RWPE2 (cell line): ENCODE measurements at regions not wholly inside any gene's neighbourhood (a gene's known extent, or its start where the extent isn't known, plus 50 kb on each side); places are given as distances from the start of the nearest gene placed in this dataset.
A peak's percentile ranks its signal among the peaks of the same experiment; 100 is the strongest.
"Not testable (repeated sequence)": the region's sequence is repeated elsewhere in the genome, so short reads cannot be mapped to it uniquely, and the experiment has no call there.

Source experiments
- ATAC-seq: fragments of 200-7000 bp; cut with Tn5 transposase; 3 replicates; pipeline ENCODE4 v1.9.1; 2021; ENCODE audit warnings: low read depth
- DNase-seq: peaks from one replicate; pipeline ENCODE4 v3.0.0-alpha.2; 2020; ENCODE audit warnings: low spot score
- H3K27ac ChIP-seq: fragments of 450-650 bp; 2 replicates; pipeline ENCODE4 v1.5.1; 2017; ENCODE audit warnings: mild to moderate bottlenecking; ENCODE audit not compliant: poor library complexity, severe bottlenecking
- H3K27me3 ChIP-seq: fragments of 250-450 bp; sonication (Bioruptor Pico); 2 replicates; pipeline ENCODE4 v1.5.1; 2021; ENCODE audit warnings: mild to moderate bottlenecking, moderate library complexity; ENCODE audit not compliant: insufficient read depth, poor library complexity, severe bottlenecking
- H3K36me3 ChIP-seq: fragments of 250-450 bp; sonication (Bioruptor Pico); 2 replicates; pipeline ENCODE4 v1.5.1; 2020; ENCODE audit warnings: low read depth, mild to moderate bottlenecking, moderate library complexity
- H3K4me1 ChIP-seq: fragments of 250-450 bp; sonication (Bioruptor Pico); 2 replicates; pipeline ENCODE4 v1.5.1; 2021; ENCODE audit warnings: mild to moderate bottlenecking, moderate library complexity; ENCODE audit not compliant: insufficient read depth, poor library complexity, severe bottlenecking
- H3K4me3 ChIP-seq: fragments of 250-450 bp; sonication (Bioruptor Pico); 2 replicates; pipeline ENCODE4 v1.5.1; 2021; ENCODE audit warnings: mild to moderate bottlenecking, moderate library complexity; ENCODE audit not compliant: severe bottlenecking
- H3K9me3 ChIP-seq: fragments of 250-450 bp; sonication (Bioruptor Pico); 2 replicates; pipeline ENCODE4 v1.5.1; 2021; ENCODE audit warnings: mild to moderate bottlenecking, moderate library complexity; ENCODE audit not compliant: severe bottlenecking
- TF ChIP-seq, protein P1 (sequence below): fragments of 450-650 bp; IDR thresholded peaks from one replicate; pipeline ENCODE4 v1.5.1; 2017; ENCODE audit warnings: mild to moderate bottlenecking, moderate library complexity; ENCODE audit not compliant: poor library complexity, severe bottlenecking

DNA sequence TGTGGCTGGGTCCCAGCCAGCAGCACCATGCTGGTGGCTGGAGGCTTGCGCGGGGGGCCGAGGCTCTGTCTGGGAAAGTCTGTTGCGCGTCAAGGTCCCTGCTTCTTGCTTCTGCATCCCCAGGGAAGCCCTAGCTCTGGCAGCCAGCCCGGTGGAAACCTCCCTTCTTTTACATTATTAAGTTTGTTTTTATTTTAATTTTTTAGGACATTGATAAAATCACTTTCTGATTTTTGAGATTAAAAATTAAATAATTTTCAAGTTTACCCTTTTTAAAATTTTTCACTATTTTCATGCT lies 81.6 kb downstream of the TRIM51G start:
- H3K9me3 ChIP-seq, H3K36me3 ChIP-seq, H3K27ac ChIP-seq, H3K4me1 ChIP-seq, DNase-seq, ATAC-seq, H3K27me3 ChIP-seq, H3K4me3 ChIP-seq: not testable (repeated sequence)

DNA sequence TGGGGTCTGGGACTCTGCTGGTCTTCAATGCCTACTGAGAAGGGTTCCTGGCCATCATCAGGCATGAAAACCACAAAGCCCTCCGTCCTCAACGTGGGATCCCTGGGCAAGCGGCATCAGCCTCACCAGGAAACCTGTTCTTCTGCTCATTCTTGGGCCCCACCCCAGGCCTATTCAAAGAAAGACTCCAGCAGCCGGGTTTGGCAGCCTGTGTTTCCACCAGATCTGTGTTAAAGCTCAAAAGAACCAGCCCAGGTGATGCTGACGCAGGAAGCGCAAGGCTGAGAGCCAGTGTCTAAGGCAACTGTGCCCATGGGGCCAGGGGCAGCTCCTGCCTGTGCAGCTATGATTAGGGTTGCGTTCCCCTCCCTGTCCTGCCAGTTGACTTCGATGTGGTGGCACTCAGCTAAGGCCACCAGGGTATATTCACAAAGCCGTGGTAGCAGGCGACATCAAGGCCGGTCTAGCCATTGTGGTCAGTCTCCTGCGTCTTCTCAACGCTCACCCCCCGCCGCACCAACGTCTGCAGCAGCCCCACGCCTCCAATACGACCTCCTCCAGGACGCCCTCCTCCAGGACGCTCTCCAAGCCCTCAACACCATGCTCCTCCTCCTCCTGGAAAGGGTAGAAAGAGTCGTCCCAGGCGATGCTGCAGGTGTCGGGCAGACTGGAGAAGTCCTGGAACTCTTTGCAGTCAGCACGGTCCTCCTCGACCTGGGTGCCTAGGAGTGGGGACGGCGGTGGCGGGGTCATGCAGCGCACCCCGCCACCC lies 82.1 kb downstream of the TRIM51G start:
- H3K4me3 ChIP-seq, H3K4me1 ChIP-seq, H3K27ac ChIP-seq, H3K36me3 ChIP-seq, ATAC-seq, H3K27me3 ChIP-seq, H3K9me3 ChIP-seq: not testable (repeated sequence)
- peak; percentile 10 for DNase-seq

DNA sequence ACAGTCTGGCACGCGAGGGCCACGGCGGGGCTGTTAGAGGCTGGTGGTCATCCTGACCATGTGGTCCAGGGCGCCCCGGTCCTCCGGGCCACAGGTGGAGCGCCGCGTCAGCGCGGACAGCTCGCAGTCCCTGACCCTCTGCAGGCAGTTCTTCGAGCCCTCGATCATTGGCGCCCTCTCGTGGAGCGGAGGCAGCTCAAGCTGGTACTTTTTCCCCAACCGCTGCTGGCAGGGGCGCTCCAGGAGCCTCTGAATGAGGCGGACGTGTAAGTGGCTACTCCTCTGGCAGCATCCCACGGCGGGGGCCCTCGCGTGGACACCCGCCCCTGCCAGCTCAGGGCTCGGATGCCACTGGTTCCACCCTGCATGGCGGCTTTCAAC lies 82.9 kb downstream of the TRIM51G start:
- H3K36me3 ChIP-seq, H3K9me3 ChIP-seq, H3K27ac ChIP-seq, ATAC-seq, H3K4me1 ChIP-seq, H3K4me3 ChIP-seq, H3K27me3 ChIP-seq: not testable (repeated sequence)
- DNase-seq, result peak; percentile 36

- Histone ChIP-seq H3K36me3 (no peaks in the 10 kb centered on the region), H3K9me3 (no peaks in the 10 kb centered on the region), H3K4me3 (no peak overlapping the region), H3K27me3 (no peaks in the 10 kb centered on the region), H3K4me1 (no peaks in the 10 kb centered on the region), H3K27ac (no peak overlapping the region)
- no peak for ATAC-seq
- peak; percentile 38 for DNase-seq
- TF ChIP-seq, protein P1, sequence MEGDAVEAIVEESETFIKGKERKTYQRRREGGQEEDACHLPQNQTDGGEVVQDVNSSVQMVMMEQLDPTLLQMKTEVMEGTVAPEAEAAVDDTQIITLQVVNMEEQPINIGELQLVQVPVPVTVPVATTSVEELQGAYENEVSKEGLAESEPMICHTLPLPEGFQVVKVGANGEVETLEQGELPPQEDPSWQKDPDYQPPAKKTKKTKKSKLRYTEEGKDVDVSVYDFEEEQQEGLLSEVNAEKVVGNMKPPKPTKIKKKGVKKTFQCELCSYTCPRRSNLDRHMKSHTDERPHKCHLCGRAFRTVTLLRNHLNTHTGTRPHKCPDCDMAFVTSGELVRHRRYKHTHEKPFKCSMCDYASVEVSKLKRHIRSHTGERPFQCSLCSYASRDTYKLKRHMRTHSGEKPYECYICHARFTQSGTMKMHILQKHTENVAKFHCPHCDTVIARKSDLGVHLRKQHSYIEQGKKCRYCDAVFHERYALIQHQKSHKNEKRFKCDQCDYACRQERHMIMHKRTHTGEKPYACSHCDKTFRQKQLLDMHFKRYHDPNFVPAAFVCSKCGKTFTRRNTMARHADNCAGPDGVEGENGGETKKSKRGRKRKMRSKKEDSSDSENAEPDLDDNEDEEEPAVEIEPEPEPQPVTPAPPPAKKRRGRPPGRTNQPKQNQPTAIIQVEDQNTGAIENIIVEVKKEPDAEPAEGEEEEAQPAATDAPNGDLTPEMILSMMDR, result no peak
Observed at GRCh38 chr11:48900131-48900800, 83.4 kb downstream of the TRIM51G start.

DNA sequence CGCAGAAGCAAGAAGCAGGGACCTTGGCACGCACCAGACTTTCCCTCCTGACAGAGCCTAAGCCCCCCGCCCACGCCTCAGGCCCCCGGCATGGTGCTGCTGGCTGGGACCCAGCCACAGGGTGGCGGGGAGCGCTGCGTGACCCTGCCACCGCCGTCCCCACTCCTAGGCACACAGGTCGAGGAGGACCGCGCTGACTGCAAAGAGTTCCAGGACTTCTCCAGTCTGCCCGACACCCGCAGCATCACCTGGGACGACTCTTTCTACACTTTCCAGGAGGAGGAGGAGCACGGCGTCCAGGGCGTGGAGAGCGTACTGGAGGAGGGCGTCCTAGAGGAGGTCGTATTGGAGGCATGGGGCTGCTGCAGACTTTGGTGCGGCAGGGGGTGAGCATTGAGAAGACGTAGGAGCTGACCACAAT lies 103.7 kb downstream of the TRIM51G start:
- H3K36me3 ChIP-seq, result no peaks in the 10 kb centered on the region
- DNase-seq, result peak; percentile 25
- ATAC-seq, result no peak
- no peaks in the 10 kb centered on the region for H3K4me1 ChIP-seq
- no peak overlapping the region for H3K4me3 ChIP-seq
- TF ChIP-seq, protein P1, result no peak
- H3K9me3 ChIP-seq, result no peaks in the 10 kb centered on the region
- H3K27me3 ChIP-seq, result no peaks in the 10 kb centered on the region
- no peak overlapping the region for H3K27ac ChIP-seq

DNA sequence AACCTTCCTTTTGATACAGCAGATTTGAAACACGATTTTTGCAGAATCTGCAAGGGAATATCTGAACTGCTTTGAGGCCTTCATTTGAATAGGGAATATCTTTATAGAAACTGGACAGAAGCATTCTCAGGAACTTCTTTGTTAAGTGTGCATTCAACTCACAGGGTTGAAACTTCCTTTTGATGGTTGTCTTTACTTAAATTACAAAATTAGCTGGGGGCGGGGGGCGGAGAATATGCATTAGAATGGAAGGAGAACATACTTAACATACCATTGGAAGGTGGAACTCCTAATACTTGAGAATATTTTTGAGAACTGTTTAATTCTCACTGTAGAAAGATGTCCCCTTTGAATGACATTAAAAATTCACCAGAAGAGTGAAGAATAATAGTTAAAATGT lies 104.4 kb downstream of the TRIM51G start:
- H3K27ac ChIP-seq, result no peak overlapping the region
- no peaks in the 10 kb centered on the region for H3K36me3 ChIP-seq
- no peak overlapping the region for H3K4me3 ChIP-seq
- H3K9me3 ChIP-seq, result no peaks in the 10 kb centered on the region
- TF ChIP-seq, protein P1, result no peak
- ATAC-seq, result no peak
- DNase-seq, result no peak
- no peaks in the 10 kb centered on the region for H3K27me3 ChIP-seq
- no peaks in the 10 kb centered on the region for H3K4me1 ChIP-seq
